DMS53 treated with DMSO at 0.1 percent for 48 hours (cell line): ENCODE measurements at regions not wholly inside any gene's neighbourhood (a gene's known extent, or its start where the extent isn't known, plus 50 kb on each side); places are given as distances from the start of the nearest gene placed in this dataset.
"Not testable (repeated sequence)": the region's sequence is repeated elsewhere in the genome, so short reads cannot be mapped to it uniquely, and the experiment has no call there.

Experiments used
- DNase-seq: peaks from one replicate; lab custom pipeline; 2025; ENCODE audit not compliant: unreplicated experiment; lab: John Stamatoyannopoulos, UW

DNA sequence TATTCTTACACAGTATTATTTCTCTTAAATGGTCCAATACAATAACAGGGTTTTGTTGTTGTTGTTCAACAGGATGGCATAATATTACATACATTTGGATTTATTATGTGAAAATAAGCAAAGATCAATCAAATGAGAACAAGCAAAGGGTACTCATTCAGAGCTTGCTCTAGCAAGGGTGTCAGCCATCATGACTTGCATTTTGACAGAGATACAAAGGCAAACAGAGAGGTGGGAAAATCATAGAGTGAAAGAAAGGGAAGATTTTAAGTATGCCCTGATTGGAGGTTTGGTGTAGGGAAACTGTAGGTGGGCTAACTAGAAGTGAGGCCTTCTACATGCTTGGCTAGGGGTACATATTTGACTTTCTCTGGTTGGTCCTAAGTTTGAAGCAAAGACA, 109.1 kb upstream of the BCHE start:
- DNase-seq, result no peak

DNA sequence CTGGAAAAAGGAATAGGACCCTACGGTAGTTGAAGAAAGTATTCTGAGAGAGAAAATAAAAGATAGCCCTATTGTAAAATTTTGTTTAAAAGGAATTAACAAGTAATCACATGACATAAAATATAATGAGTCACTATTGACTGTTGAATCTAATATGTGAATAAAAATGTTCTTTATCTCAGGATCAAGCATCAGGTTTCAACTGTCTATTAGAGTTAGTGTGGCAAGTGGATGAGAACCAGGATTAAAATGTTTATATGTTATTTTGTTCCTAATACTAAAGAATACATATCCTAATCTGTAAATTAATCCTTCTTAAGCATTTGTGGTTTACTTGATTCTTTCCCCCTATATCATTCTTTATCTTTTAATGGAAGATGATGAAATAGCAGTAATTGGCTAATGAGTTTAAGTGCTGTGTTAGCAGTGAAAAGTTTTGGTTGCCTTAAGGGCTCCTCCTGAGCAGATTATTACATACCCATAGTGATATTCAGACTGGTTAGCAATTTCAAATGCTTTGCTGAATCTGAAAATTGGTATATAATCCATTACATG, 101.8 kb upstream of the BCHE start:
- no peak for DNase-seq

DNA sequence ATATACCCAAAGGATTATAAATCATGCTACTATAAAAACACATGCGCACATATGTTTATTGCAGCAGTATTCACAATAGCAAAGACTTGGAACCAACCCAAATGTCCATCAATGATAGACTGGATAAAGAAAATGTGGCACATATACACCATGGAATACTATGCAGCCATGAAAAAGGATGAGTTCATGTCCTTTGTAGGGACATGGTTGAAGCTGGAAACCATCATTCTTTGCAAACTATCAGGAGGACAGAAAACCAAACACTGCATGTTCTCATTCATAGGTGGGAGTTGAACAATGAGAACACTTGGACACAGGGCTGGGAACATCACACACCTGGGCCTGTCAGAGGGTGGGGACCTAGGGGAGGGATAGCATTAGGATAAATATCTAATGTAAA, 98.9 kb upstream of the BCHE start:
- DNase-seq, result not testable (repeated sequence)

DNA sequence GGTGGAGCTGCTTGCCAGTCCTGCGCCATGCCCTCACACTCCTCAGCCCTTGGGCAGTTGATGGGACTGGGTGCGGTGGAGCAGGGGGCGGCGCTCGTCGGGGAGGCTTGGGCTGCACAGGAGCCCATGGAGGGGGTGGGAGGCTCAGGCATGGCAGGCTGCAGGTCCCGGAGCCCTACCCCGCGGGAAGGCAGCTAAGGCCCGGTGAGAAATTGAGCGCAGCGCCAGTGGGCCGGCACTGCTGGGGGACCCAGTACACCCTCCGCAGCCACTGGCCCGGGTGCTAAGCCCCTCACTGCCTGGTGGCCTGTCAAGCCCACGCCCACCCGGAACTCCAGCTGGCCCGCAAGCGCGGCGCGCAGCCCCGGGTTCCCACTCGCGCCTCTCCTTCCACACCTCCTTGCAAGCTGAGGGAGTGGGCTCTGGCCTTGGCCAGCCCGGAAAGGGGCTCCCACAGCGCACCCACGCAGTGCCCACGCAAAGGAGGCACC, 87.1 kb upstream of the BCHE start:
- DNase-seq, result not testable (repeated sequence)

DNA sequence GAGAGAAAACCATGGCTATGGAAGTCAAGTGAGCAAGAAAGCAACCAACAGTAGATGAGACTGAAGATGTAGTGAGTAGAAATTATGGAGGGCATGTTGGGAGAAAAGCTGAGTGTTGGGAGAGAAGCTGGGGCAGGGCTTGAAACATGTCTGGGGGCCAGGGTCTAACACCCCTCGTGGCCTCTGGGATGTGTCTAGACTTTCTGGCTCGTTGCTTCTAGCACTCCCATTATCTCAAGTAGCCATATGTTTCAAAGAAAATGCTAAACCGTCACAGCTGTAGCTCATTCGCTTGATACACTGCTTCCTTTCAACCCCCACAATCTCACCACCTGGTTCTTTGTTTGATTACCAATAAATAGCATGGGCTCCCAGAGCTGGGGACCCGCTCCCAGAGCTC, 83.8 kb upstream of the BCHE start:
- DNase-seq, result no peak

DNA sequence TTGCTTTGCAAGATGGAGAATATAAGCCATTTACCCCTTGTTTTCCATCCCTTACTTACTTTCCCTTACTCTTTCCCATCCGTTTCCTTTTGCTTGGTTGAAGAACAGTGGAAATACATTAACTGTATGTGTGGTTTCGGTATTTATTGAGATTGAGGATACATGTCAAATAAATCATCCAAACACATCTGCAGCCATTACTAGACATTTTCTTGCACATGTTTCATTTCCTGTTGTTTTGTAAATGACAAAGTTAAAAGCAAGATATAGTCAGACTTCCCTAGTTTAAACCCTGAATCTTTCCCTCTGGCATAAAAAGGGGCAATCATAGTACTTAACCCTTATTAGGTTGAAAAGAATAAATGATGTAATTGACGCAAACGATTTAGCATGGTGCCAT, 82.1 kb upstream of the BCHE start:
- no peak for DNase-seq

DNA sequence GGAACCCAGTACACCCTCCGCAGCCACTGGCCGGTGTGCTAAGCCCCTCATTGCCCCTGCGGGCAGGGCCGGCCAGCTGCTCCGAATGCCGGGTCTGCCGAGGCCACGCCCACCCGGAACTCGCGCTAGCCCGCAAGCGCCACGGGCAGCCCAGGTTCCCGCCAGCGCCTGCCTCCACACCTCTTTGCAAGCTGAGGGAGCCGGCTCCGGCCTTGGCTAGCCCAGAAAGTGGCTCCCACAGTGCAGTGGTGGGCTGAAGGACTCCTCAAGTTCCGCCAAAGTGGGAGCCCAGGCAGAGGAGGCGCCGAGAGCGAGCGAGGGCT, 81.4 kb upstream of the BCHE start:
- DNase-seq, result no peak

DNA sequence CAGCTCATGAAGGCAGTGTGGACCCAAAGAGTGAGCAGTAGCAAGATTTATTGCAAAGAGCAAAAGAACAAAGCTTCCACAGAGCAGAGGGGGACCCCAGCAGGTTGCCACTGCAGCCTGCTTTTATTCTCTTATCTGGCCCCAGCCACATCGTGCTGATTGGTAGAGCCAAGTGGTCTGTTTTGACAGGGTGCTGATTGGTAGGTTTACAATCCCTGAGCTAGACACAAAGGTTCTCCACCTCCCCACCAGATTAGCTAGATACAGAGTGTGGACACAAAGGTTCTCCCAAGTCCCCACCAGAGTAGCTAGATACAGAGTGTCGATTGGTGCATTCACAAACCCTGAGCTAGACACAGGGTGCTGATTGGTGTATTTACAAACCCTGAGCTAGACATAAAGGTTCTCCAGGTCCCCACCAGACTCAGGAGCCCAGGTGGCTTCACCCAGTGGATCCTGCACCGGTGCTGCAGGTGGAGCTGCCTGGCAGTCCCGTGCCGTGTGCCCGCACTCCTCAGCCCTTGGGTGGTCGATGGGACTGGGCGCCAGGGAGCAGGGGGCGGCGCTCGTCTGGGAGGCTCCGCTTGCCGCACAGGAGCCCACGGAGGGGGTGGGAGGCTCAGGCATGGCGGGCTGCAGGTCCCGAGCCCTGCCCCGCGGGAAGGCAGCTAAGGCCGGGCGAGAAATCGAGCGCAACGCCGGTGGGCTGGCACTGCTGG, 80.9 kb upstream of the BCHE start:
- DNase-seq, result not testable (repeated sequence)

DNA sequence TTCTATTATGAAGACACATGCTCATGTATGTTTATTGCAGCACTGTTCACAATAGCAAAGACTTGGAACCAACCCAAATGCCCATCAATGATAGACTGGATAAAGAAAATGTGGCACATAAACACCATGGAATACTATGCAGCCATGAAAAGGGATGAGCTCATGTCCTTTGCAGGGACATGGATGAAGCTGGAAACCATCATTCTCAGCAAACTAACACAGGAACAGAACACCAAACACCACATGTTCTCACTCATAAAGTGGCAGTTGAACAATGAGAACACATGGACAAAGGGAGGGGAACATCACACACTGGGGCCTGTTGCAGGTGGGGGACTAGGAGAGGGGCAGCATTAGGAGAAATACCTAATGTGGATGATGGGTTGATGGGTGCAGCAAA, 77.9 kb upstream of the BCHE start:
- DNase-seq, result not testable (repeated sequence)

DNA sequence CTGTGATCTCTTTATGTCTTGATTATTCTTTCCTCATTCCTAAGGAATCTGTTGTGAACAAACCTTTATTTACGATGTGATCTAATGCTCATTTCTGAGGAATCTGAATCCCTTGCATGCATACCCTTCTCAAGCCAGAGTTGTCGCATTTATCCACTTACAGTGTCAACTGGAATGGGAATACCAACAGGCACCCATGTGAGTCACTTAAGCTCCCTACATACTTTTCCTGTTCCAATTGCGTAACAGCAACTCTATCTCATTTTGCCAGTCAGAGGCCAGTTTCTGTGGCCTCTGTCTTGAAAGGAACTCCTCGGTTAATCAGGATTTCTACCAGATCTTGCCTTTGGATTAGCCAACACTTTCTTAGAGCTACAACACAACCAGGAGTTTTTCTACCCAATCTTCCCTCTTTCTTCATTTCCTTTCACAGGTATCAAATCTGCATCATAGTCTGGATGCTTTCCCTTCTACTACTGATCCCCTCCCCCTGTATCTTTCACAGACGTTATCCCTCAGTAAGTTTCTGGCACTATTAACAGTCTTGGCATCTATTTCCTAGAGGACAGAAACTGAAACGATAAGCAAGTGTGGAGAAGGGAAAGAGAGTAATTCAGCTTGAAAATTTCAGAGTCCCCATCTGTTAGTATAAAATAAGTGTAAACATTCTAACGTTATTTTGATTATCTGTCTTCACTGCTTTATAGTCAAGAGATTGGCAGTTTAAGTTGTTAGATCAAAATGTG, 66.8 kb upstream of the BCHE start:
- DNase-seq, result no peak

DNA sequence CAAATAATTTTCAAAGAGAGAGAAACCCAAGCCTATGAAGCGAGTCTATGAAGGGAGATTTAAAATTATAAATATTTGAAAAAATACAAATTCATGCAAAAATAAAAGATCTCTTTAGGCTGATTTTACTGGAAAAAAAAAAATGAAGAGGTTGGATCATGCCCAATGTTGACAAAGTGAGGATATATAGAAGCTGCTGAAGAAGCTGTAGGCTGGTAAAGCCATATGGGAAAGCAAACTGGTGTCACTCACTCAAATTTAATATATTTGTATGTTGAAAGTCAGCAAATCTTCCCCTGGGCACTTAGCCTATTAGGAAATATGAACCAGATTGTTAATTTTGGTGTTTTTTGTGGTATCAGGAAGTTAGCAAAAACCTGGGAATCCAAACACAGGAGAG, 61.8 kb upstream of the BCHE start:
- DNase-seq, result no peak

DNA sequence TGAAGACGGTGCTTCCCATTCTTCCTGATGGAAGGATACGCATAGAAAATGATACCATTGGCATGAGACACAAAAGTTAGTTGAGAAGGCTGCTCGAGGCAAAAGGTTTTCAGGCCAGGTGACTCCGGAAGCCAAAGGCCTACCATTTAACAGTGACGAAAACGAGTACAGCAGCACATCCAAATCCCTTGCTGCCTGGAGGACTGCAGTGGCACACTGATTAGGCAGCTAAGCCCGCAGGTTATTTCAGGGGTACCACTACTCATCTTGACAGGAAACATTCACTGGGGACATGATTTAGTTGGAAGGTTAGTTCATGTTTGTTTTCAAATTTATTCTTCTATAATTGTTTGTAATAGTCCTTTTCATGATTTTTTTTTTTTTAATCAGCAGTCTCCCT, 59.9 kb upstream of the BCHE start:
- DNase-seq, result no peak

DNA sequence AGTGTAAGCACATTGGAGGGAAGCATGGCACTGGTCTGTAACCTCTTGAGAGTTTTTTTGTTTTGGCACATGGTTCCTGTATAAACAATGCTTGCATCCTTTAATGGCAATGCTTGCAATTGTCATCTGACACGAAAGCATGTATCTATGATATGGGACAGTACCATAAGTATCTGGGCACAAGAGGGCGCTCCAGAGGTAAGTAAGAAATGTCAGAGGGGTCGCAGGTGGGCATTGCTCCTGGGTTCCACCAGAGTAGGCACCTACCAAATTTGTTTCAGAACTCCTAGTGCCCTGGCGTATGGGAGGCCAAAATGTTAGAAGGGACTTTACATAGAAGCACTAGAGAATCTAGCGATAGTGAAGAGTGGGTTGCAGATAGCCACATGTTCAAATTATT, 58.7 kb upstream of the BCHE start:
- DNase-seq, result no peak

DNA sequence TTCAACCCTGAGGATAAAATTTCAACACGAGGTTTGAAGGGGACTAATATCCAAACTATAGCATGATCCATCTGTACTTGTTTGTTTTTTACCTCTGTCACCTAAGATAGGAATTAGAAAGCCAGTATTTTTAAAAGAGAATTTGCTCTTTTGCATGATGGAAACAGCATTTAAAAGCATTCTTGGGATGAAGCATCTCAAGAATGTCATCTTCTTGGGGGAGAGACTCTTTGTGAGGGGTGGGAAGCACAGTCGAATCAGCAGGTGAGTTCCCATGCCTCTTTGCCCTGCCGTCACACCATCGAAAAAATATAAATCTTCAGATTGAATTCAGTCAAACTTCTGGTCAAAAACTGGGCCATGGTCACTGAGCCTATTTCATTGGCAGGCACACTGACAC, 55.3 kb upstream of the BCHE start:
- no peak for DNase-seq
